SU-DHL-6 (cell line): ENCODE measurements at regions not wholly inside any gene's neighbourhood (a gene's known extent, or its start where the extent isn't known, plus 50 kb on each side); places are given as distances from the start of the nearest gene placed in this dataset.

Experiments used
- CTCF ChIP-seq: fragments of 200-600 bp; sonication (generic); IDR thresholded peaks from one replicate; pipeline ENCODE4 v1.5.1; 2017; ENCODE audit warnings: antibody characterized with exemption, mild to moderate bottlenecking, low read length, moderate library complexity; ENCODE audit not compliant: insufficient read depth, poor library complexity, severe bottlenecking
- EZH2phosphoT487 ChIP-seq: fragments of 200-600 bp; sonication (generic), shearing (Covaris generic); conservative IDR thresholded peaks from 2 replicates; pipeline ENCODE4 v1.6.1; 2018; ENCODE audit warnings: mild to moderate bottlenecking, antibody characterized with exemption, low read length, moderate library complexity, mixed read lengths

DNA sequence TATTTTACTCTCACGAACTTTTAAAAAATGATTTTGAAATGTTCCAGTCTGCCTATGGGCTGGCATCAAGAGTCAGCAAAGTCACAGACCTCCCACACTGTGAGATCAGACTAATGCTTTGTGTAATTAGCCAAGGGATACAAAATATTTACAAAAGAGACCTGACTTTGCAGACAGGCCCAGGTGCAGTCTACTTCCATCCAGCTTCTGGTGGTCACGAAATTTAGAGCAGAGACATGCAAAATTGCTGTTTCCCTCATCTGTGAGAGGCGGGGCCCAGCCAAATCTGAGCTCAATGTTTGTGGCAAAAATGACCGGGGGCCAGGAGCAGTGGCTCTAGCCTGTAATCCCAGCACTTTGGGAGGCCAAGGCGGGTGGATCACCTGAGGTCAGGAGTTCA is 82.5 kb upstream of the PITRM1 start:
- TF ChIP-seq CTCF (no peak), EZH2phosphoT487 (no peak)
